ENCODE measurements at regions not wholly inside any gene's neighbourhood (a gene's known extent, or its start where the extent isn't known, plus 50 kb on each side); places are given as distances from the start of the nearest gene placed in this dataset.

DNA sequence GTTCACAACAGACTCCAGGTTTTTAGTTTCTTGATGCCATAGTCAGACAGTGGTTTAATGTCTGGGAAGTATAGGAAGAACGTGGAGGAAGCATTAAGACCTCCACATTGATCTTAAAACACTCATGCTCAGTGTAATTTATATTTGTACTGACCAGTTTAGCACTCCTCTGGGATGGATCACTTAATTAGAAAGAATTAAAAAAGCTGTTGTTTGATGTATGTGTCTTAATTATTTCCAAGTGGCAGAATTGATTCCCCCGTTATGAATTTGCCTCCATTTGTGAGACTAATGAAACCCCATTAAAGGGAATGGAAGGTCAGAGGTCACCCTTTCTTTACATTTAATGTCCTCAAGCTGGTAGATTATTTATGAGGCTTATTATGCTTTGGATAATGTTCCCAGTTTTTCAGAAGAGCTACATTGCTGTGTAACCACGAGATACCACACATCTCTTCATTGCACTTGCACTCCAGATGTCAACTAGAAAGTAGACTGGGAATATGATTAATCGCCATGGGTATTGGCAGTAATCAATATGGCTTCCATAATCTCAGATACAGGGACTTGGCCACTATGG, 270.0 kb upstream of the JAG1 start:
- no peaks in the 10 kb centered on the region for H3K9me3 ChIP-seq (ENCODE audit: low read depth)
- H3K4me3 ChIP-seq = no peak overlapping the region
- H3K36me3 ChIP-seq = no peaks in the 10 kb centered on the region
- H3K4me1 ChIP-seq (ENCODE audit: low read depth) = no peaks in the 10 kb centered on the region
- H3K27ac ChIP-seq = no peak overlapping the region
- no peaks in the 10 kb centered on the region for H3K27me3 ChIP-seq
- no peak for DNase-seq (ENCODE audit: low read depth in 1 of 2, low spot score in 1 of 2)
- no peak for TF ChIP-seq CTCF (IDR thresholded peaks at IDR 0.05; ENCODE audit: low read depth, low read length)

DNA sequence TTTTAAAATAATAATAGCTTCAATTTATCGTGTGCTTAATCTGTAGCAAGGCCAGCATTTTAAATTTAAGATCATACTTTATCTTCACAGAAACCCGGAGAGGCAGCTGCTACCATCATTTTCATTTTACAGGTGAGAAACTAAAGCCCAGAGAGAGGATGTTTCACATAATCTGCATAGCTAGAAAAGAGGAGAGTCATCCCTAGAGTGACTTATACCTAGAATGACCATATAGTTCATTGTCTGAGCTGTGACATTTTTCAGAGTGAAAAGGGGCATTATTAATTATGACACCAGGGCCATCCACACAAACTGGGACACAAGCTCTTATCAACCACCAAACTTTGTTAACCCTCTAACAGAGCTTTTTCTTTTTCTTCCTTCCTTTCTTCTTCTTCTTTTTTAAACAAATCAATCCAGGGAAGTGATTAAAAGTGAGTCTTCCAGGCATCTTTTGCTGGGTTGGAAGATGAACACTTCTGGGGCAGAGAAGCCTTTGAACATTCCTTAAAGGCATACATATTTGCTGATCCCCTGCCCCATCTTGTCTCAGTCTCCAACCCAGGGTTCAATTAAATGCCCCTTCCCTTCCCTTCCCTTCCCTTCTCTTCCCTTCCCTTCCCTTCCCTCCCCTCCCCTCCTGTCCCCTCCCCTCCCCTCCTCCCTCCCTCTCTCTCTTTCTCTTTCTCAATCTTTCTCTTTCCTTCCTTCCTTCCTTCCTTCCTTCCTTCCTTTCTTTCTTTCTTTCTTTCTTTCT, 272.5 kb upstream of the JAG1 start:
- TF ChIP-seq CTCF (IDR thresholded peaks at IDR 0.05; ENCODE audit: low read depth, low read length) = no peak
- H3K36me3 ChIP-seq = no peaks in the 10 kb centered on the region
- no peak overlapping the region for H3K27ac ChIP-seq
- H3K4me3 ChIP-seq = no peak overlapping the region
- no peaks in the 10 kb centered on the region for H3K4me1 ChIP-seq (ENCODE audit: low read depth)
- no peaks in the 10 kb centered on the region for H3K9me3 ChIP-seq (ENCODE audit: low read depth)
- H3K27me3 ChIP-seq = no peaks in the 10 kb centered on the region
- DNase-seq (ENCODE audit: low read depth in 1 of 2, low spot score in 1 of 2) = no peak

DNA sequence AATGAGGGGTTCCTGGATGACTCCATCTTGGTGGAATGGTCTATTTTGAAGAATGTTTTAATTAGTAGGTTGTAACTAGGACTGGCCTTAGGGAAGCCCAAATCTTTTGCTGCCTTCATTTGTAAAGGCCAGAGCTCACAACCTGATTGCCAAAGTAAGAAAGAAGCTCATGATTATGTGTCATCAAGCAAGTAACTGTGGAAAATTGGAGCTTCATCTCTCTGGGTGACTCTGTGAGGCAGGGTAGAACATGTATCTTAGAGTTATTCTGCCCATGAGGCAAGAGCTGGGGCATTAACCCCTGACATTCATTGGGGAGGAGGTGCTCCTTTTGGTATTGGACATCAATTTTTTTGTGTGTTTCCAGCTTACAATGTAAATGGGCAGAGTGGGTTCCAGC, 273.9 kb upstream of the JAG1 start:
- no peaks in the 10 kb centered on the region for H3K4me1 ChIP-seq (ENCODE audit: low read depth)
- no peak for DNase-seq (ENCODE audit: low read depth in 1 of 2, low spot score in 1 of 2)
- no peak overlapping the region for H3K4me3 ChIP-seq
- no peak for TF ChIP-seq CTCF (IDR thresholded peaks at IDR 0.05; ENCODE audit: low read depth, low read length)
- H3K36me3 ChIP-seq = no peaks in the 10 kb centered on the region
- H3K9me3 ChIP-seq (ENCODE audit: low read depth) = no peaks in the 10 kb centered on the region
- no peaks in the 10 kb centered on the region for H3K27me3 ChIP-seq
- no peak overlapping the region for H3K27ac ChIP-seq

DNA sequence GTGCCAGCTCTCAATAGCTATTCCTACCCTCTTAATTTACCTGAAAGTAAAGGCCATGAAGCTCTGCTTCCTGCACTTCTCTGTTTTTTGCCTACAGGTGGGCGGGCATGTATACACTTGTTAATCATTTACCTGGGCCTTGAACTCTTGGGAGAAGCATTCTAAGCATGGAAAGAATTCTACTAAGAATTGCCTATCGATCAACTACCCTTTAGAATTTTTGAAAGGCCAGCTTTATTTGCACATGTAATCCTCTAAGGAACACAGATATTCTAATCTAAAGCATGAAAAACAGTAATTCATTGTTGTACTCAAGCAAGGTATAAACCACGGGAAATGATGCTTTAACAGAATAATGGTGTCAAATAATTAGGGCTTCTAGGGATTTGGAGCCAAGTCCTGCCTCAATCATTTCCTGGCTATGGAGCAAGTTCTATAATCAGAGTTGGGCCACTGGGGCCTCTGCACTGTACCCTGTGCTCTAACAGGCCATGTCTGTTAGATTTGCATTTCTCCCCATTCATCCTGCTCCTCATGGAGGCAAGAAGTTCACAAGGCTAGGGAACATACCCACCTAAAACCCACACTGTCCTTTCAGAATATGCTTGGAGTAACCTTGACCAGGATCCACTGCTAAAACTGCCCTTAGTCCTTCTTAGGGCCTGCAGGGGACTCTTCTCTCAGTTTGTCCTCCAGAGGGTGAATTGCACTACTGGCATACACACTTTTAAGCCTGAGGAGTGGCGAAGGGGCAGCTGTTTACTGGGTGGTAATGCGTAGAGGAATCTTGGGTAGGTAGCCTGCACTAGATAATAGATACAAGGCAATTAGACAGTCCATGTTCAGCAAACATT, 276.4 kb upstream of the JAG1 start:
- DNase-seq (ENCODE audit: low read depth in 1 of 2, low spot score in 1 of 2) = no peak
- no peaks in the 10 kb centered on the region for H3K36me3 ChIP-seq
- H3K4me1 ChIP-seq (ENCODE audit: low read depth) = no peaks in the 10 kb centered on the region
- no peaks in the 10 kb centered on the region for H3K27me3 ChIP-seq
- H3K9me3 ChIP-seq (ENCODE audit: low read depth) = no peaks in the 10 kb centered on the region
- TF ChIP-seq CTCF (IDR thresholded peaks at IDR 0.05; ENCODE audit: low read depth, low read length) = no peak
- no peak overlapping the region for H3K27ac ChIP-seq
- no peak overlapping the region for H3K4me3 ChIP-seq

DNA sequence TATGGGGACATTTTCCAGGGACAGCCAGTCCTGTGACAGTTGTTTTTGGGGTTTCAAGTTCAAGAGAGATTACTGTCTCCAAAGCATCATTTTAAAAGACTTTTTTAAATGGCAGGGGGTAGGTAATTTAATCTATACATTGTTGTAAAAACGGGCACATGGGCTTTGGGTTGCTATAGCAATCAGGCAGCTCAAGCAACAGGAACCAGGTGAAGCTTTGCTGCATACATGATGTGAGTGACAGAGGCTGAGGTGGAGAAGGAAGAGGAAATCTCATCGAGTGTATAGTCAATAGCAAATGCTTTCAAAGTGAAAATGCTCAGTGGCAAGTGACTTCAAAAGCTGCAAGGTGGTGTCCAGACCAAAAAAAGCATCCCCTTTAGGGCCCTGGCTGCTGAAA, 277.4 kb upstream of the JAG1 start:
- TF ChIP-seq CTCF (IDR thresholded peaks at IDR 0.05; ENCODE audit: low read depth, low read length) = no peak
- Histone ChIP-seq H3K4me3 (no peak overlapping the region), H3K4me1 (ENCODE audit: low read depth) (no peaks in the 10 kb centered on the region), H3K36me3 (no peaks in the 10 kb centered on the region), H3K9me3 (ENCODE audit: low read depth) (no peaks in the 10 kb centered on the region), H3K27ac (no peak overlapping the region), H3K27me3 (no peaks in the 10 kb centered on the region)
- no peak for DNase-seq (ENCODE audit: low read depth in 1 of 2, low spot score in 1 of 2)
